ENCODE measurements at regions not wholly inside any gene's neighbourhood (a gene's known extent, or its start where the extent isn't known, plus 50 kb on each side); places are given as distances from the start of the nearest gene placed in this dataset.

DNA sequence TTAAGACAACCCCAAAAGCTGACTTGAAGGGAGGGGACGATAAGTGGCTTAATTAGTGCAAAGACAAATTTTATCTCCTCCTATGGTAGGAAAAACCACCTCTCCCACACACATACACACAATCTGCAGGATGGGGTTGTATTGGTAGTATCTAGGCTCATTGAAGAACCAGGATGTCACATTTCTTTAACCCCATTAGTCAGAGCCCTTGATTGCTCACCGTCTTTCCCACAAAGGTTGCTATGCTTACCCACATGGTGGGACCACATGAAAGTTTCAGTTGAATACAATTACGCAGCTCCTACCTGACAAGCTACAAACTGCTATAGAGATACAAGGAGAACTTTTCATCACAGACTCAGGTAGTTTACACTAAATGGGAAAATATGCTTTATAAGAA is 765.0 kb upstream of the CELF4 start:
- no peak for TF ChIP-seq EZH2phosphoT487 (IDR thresholded peaks at IDR 0.05; ENCODE audit: borderline replicate concordance, low read depth, low read length)
- TF ChIP-seq, protein P1, sequence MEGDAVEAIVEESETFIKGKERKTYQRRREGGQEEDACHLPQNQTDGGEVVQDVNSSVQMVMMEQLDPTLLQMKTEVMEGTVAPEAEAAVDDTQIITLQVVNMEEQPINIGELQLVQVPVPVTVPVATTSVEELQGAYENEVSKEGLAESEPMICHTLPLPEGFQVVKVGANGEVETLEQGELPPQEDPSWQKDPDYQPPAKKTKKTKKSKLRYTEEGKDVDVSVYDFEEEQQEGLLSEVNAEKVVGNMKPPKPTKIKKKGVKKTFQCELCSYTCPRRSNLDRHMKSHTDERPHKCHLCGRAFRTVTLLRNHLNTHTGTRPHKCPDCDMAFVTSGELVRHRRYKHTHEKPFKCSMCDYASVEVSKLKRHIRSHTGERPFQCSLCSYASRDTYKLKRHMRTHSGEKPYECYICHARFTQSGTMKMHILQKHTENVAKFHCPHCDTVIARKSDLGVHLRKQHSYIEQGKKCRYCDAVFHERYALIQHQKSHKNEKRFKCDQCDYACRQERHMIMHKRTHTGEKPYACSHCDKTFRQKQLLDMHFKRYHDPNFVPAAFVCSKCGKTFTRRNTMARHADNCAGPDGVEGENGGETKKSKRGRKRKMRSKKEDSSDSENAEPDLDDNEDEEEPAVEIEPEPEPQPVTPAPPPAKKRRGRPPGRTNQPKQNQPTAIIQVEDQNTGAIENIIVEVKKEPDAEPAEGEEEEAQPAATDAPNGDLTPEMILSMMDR (conservative IDR thresholded peaks at IDR 0.05; ENCODE audit: low read length) = no peak

DNA sequence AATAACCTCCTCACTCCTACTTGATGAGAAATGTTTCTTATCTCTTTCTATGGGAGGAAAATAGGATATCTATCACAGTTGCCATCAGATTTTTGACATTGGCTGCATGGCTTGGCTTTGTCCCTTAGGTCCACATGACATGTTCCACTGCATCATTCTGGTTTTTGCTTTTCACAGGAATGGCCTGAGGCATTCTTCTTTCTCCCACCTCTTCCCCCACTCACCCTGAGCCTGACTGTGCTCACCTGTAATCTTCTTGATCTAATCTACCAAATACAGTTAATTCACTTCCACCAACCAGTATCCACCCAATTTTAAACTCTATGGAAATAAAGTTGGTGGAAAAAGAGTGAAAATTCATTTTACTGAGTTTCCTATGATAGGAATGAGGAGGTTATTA is 763.5 kb upstream of the CELF4 start:
- H4K20me1 ChIP-seq (ENCODE audit: insufficient read depth, low read length) = no peaks in the 10 kb centered on the region
- intact Hi-C loops (cut with micrococcal nuclease; ENCODE audit: unreplicated experiment) = no loop called here
- POLR2A ChIA-PET = no interaction called here
- no peaks in the 10 kb centered on the region for H3K4me1 ChIP-seq (ENCODE audit: insufficient read depth, low read length, poor library complexity, severe bottlenecking)
- TF ChIP-seq EZH2phosphoT487 (IDR thresholded peaks at IDR 0.05; ENCODE audit: borderline replicate concordance, low read depth, low read length) = no peak
- TF ChIP-seq, protein P1 (conservative IDR thresholded peaks at IDR 0.05; ENCODE audit: low read length) = no peak
- H3K79me2 ChIP-seq (ENCODE audit: insufficient read depth, low read depth, low read length) = no peaks in the 10 kb centered on the region
- BruUV-seq (replicated peaks) = no TSS peak
- no peak overlapping the region for H3K4me3 ChIP-seq (ENCODE audit: low read depth, low read length, poor library complexity, severe bottlenecking)
- no peak for DNase-seq (ENCODE audit: low spot score)
- no peak overlapping the region for H3K27ac ChIP-seq (ENCODE audit: low read depth, low read length, poor library complexity, severe bottlenecking)
- CTCF ChIA-PET (ENCODE audit: unreplicated experiment) = no interaction called here
- no peaks in the 10 kb centered on the region for H3K9me2 ChIP-seq (ENCODE audit: insufficient read depth, low read length)
- H3K36me3 ChIP-seq (ENCODE audit: insufficient read depth, low read length) = no peaks in the 10 kb centered on the region
- no peaks in the 10 kb centered on the region for H3K9me3 ChIP-seq (ENCODE audit: low read length)
- H3K4me2 ChIP-seq (ENCODE audit: low read length) = no peak overlapping the region
- H2AFZ ChIP-seq (ENCODE audit: low read length) = no peak overlapping the region

More for the DNA sequence above, 765.0 kb upstream of the CELF4 start:
- Histone ChIP-seq H2AFZ (ENCODE audit: low read length) (no peak overlapping the region), H3K4me3 (ENCODE audit: low read depth, low read length, poor library complexity, severe bottlenecking) (no peak overlapping the region), H3K9me2 (ENCODE audit: insufficient read depth, low read length) (no peaks in the 10 kb centered on the region), H3K4me2 (ENCODE audit: low read length) (no peak overlapping the region), H3K27ac (ENCODE audit: low read depth, low read length, poor library complexity, severe bottlenecking) (no peak overlapping the region), H3K9me3 (ENCODE audit: low read length) (no peaks in the 10 kb centered on the region), H4K20me1 (ENCODE audit: insufficient read depth, low read length) (no peaks in the 10 kb centered on the region), H3K79me2 (ENCODE audit: insufficient read depth, low read depth, low read length) (no peaks in the 10 kb centered on the region), H3K36me3 (ENCODE audit: insufficient read depth, low read length) (no peaks in the 10 kb centered on the region), H3K4me1 (ENCODE audit: insufficient read depth, low read length, poor library complexity, severe bottlenecking) (no peaks in the 10 kb centered on the region)
- no TSS peak for BruUV-seq (replicated peaks)
- POLR2A ChIA-PET = no interaction called here
- intact Hi-C loops (cut with micrococcal nuclease; ENCODE audit: unreplicated experiment) = no loop called here
- no peak for DNase-seq (ENCODE audit: low spot score)
- CTCF ChIA-PET (ENCODE audit: unreplicated experiment) = no interaction called here

DNA sequence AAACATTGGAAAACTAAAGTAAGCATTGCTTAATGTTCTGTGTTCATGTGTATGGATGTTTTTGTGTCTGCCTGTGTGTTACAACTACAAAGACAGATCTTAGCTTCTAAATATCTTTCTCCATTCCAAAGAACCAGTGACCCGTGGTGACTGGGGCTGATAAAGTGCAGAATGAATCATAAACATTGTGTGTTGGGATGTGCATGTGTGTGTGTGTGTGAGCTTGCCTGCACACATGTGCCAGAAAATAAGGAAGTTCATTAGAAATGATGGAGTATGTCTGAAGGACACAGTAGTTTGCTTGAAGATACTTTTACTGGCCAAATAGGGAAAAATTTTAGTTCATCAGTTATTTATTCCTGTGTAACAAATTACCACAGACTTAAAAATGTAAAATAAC is 756.6 kb upstream of the CELF4 start:
- H3K4me2 ChIP-seq (ENCODE audit: low read length) = no peak overlapping the region
- intact Hi-C loops (cut with micrococcal nuclease; ENCODE audit: unreplicated experiment) = no loop called here
- no peaks in the 10 kb centered on the region for H3K36me3 ChIP-seq (ENCODE audit: insufficient read depth, low read length)
- no peaks in the 10 kb centered on the region for H3K9me3 ChIP-seq (ENCODE audit: low read length)
- H4K20me1 ChIP-seq (ENCODE audit: insufficient read depth, low read length) = no peaks in the 10 kb centered on the region
- ChIA-PET POLR2A (interaction anchor here (0.5 kb wide), 1 partner anchor 1498 kb away, joined by 3 read pairs; no protein-coding TSS in a partner anchor), CTCF (ENCODE audit: unreplicated experiment) (no interaction called here)
- no TSS peak for BruUV-seq (replicated peaks)
- no peak for DNase-seq (ENCODE audit: low spot score)
- no peak overlapping the region for H3K4me3 ChIP-seq (ENCODE audit: low read depth, low read length, poor library complexity, severe bottlenecking)
- no peaks in the 10 kb centered on the region for H3K9me2 ChIP-seq (ENCODE audit: insufficient read depth, low read length)
- no peaks in the 10 kb centered on the region for H3K79me2 ChIP-seq (ENCODE audit: insufficient read depth, low read depth, low read length)
- H3K27ac ChIP-seq (ENCODE audit: low read depth, low read length, poor library complexity, severe bottlenecking) = no peak overlapping the region
- H3K4me1 ChIP-seq (ENCODE audit: insufficient read depth, low read length, poor library complexity, severe bottlenecking) = no peaks in the 10 kb centered on the region
- TF ChIP-seq EZH2phosphoT487 (IDR thresholded peaks at IDR 0.05; ENCODE audit: borderline replicate concordance, low read depth, low read length) = no peak
- TF ChIP-seq, protein P1 (conservative IDR thresholded peaks at IDR 0.05; ENCODE audit: low read length) = no peak
- H2AFZ ChIP-seq (ENCODE audit: low read length) = no peak overlapping the region
